ENCODE measurements at regions not wholly inside any gene's neighbourhood (a gene's known extent, or its start where the extent isn't known, plus 50 kb on each side); places are given as distances from the start of the nearest gene placed in this dataset.

DNA sequence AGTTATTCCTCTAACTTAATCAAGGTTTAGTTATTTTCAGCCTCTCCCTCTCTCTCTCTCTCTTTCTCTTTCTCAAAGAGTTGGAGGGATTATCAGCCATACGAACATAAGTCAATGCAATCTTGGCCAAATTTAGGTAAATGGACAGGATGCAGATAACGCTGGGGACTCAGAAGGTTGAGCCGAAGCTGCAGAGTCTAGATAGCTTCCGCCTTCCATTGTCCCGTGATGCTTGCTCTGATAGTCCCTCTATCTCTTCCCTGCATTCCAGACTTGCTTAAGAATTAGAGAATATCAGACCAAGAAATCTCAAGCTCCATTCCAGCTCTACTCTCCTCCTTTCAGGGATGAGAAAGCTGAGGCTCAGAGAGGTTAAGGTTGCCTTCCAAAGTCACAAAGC, 502.8 kb upstream of the TNP1 start:
- DNase-seq = no peak
- no peaks in the 10 kb centered on the region for H3K9me3 ChIP-seq
- WGBS, 2 donors = 81 to 88% methylated on average over 5 of the region's 5 CpGs
- H3K4me3 ChIP-seq = no peak overlapping the region
- H3K4me1 ChIP-seq = peaks cover 19% of the 10 kb centered on the region
- H3K36me3 ChIP-seq (ENCODE audit: low read depth, missing control alignments) = no peaks in the 10 kb centered on the region
- H3K27ac ChIP-seq = no peak overlapping the region
- intact Hi-C loops (cut with DNase I; ENCODE audit: low total_unique reads) = no loop called here
- no peak for TF ChIP-seq POLR2A (IDR thresholded peaks at IDR 0.05)
- TF ChIP-seq, protein P1, sequence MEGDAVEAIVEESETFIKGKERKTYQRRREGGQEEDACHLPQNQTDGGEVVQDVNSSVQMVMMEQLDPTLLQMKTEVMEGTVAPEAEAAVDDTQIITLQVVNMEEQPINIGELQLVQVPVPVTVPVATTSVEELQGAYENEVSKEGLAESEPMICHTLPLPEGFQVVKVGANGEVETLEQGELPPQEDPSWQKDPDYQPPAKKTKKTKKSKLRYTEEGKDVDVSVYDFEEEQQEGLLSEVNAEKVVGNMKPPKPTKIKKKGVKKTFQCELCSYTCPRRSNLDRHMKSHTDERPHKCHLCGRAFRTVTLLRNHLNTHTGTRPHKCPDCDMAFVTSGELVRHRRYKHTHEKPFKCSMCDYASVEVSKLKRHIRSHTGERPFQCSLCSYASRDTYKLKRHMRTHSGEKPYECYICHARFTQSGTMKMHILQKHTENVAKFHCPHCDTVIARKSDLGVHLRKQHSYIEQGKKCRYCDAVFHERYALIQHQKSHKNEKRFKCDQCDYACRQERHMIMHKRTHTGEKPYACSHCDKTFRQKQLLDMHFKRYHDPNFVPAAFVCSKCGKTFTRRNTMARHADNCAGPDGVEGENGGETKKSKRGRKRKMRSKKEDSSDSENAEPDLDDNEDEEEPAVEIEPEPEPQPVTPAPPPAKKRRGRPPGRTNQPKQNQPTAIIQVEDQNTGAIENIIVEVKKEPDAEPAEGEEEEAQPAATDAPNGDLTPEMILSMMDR (IDR thresholded peaks at IDR 0.05) = no peak
- H3K27me3 ChIP-seq = no peaks in the 10 kb centered on the region

DNA sequence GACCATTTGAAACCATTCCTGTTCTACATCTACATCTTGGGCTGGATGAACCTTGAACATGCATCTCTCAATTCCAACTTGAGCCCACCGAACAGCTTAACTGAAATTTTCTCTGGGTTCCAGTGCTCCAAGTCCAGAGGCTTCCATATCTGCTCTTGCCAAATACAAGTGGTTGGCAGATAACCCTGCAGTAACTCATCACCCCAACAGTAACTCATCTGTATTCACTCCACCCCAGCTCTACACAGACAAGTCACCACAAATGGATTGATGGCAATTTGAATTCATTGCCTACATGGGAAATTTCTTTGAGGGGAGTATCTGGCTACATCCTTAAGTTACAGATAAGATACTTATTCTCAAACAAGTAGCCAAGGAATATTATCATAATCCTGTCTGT, 502.4 kb upstream of the TNP1 start:
- WGBS, 2 donors = 92 to 100% methylated on average over 1 of the region's 1 CpG
- no peaks in the 10 kb centered on the region for H3K27me3 ChIP-seq
- TF ChIP-seq POLR2A (IDR thresholded peaks at IDR 0.05) = no peak
- TF ChIP-seq, protein P1 (IDR thresholded peaks at IDR 0.05) = no peak
- H3K27ac ChIP-seq = peak overlapping the region in 1 of 2 donors; percentile 75
- no peaks in the 10 kb centered on the region for H3K36me3 ChIP-seq (ENCODE audit: low read depth, missing control alignments)
- H3K4me3 ChIP-seq = no peak overlapping the region
- peaks cover 24% of the 10 kb centered on the region for H3K4me1 ChIP-seq
- intact Hi-C loops (cut with DNase I; ENCODE audit: low total_unique reads) = no loop called here
- H3K9me3 ChIP-seq = no peaks in the 10 kb centered on the region
- DNase-seq = no peak

DNA sequence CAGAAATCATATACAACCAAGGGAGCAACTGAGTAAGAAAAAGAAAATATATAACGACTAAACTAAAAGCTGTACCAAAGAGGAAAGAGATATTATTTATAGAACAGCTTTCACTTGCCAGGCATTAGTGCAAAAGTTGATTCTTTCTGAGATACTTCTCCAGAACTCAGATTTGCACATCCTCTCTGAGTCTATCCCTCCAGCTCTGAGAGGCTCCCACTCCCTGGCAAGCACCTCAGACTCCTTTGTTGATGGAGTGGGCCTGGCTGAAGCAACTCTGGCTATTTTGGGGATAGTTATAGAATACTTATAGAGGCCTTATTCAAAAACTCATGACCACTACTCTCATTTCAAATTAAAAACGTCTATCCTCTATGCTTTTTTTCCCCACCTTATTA, 501.6 kb upstream of the TNP1 start:
- 35 to 53% methylated on average over 2 of the region's 2 CpGs for WGBS, 2 donors

DNA sequence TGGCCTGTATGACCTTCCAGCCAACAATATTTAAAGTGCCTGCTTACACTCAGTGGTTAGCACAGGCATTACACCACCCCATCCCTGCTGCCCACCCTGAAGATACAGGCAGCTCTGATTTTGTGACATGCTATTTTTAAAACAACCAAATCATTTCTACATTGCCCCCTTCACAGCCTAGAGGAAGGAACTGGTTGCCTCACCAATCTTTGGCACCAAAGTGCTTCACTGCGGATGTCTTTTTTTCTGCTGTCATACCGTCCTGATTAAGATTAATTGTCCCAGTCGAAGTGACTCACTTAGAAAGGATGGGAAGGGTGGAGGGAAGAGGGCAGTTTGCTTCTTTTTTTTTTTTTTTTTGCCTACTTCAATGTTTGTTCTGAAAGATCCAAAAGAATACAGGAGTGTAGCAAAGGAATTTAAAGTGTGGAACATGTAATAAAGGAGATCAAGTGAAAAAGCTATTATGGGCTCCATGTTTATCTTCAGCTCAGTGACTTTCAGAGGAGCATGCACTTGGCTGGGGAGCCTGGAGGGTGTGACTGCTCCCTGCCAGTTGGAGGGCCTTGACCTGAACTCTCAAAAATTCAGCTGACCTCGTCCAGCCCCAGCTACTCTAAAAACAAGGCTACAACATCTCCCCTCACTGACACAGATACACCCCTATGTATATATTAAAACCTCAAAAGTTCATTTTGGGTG, 501.1 kb upstream of the TNP1 start:
- intact Hi-C loops (cut with DNase I; ENCODE audit: low total_unique reads) = no loop called here
- Histone ChIP-seq H3K27ac (peak overlapping the region in 1 of 2 donors; percentile 75), H3K36me3 (ENCODE audit: low read depth, missing control alignments) (no peaks in the 10 kb centered on the region), H3K9me3 (no peaks in the 10 kb centered on the region), H3K4me1 (peaks cover 37% of the 10 kb centered on the region), H3K27me3 (no peaks in the 10 kb centered on the region), H3K4me3 (no peak overlapping the region)
- WGBS, 2 donors = 26 to 32% methylated on average over 4 of the region's 4 CpGs
- TF ChIP-seq, protein P1 (IDR thresholded peaks at IDR 0.05) = no peak
- TF ChIP-seq POLR2A (IDR thresholded peaks at IDR 0.05) = no peak
- peak; percentile 36 for DNase-seq

More for the DNA sequence above, 501.6 kb upstream of the TNP1 start:
- Histone ChIP-seq H3K4me1 (peaks cover 32% of the 10 kb centered on the region), H3K27ac (peak overlapping the region in 1 of 2 donors; percentile 75), H3K36me3 (ENCODE audit: low read depth, missing control alignments) (no peaks in the 10 kb centered on the region), H3K9me3 (no peaks in the 10 kb centered on the region), H3K4me3 (no peak overlapping the region), H3K27me3 (no peaks in the 10 kb centered on the region)
- no peak for TF ChIP-seq POLR2A (IDR thresholded peaks at IDR 0.05)
- TF ChIP-seq, protein P1 (IDR thresholded peaks at IDR 0.05) = no peak
- intact Hi-C loops (cut with DNase I; ENCODE audit: low total_unique reads) = no loop called here
- DNase-seq = no peak

DNA sequence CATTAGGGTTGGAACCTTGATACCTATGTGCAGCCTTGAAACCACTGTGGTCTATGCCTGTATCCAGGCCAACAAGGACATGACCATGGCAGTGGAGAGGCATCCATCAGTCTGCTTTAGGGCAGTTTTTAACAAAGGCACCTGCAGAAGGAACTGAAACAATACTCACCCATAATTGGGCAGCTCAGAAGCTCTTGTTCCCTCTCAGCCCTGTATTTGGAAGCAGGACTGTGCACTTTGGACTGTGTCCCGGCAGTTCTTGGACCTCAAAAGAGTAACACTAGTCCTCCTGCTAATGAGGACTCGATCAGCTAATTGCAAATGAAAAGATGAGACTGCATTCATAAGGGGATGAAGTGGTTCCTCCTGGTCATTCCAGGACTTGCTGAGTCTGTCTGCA, 500.2 kb upstream of the TNP1 start:
- H3K9me3 ChIP-seq = no peaks in the 10 kb centered on the region
- H3K36me3 ChIP-seq (ENCODE audit: low read depth, missing control alignments) = no peaks in the 10 kb centered on the region
- H3K4me1 ChIP-seq = peaks cover 38% of the 10 kb centered on the region
- no peaks in the 10 kb centered on the region for H3K27me3 ChIP-seq
- H3K27ac ChIP-seq = peak overlapping the region in 1 of 2 donors; percentile 75
- no peak for TF ChIP-seq POLR2A (IDR thresholded peaks at IDR 0.05)
- TF ChIP-seq, protein P1 (IDR thresholded peaks at IDR 0.05) = no peak
- peak; percentile 77 for DNase-seq
- 55 to 71% methylated on average over 2 of the region's 2 CpGs for WGBS, 2 donors
- H3K4me3 ChIP-seq = no peak overlapping the region
- intact Hi-C loops (cut with DNase I; ENCODE audit: low total_unique reads) = no loop called here

Measured in testis (tissue), 2 donors.